IPS-18a (cell line): ENCODE measurements at regions not wholly inside any gene's neighbourhood (a gene's known extent, or its start where the extent isn't known, plus 50 kb on each side); places are given as distances from the start of the nearest gene placed in this dataset.
"Not testable (repeated sequence)": the region's sequence is repeated elsewhere in the genome, so short reads cannot be mapped to it uniquely, and the experiment has no call there.

Source experiments
- H3K27ac ChIP-seq: one replicate; pipeline ENCODE4 v1.5.1; 2013; ENCODE audit warnings: low read length
- H3K27me3 ChIP-seq: one replicate; pipeline ENCODE4 v1.6.1; 2013; ENCODE audit warnings: mild to moderate bottlenecking, low read length; ENCODE audit not compliant: control insufficient read depth, insufficient read depth
- H3K36me3 ChIP-seq: one replicate; pipeline ENCODE4 v1.6.1; 2013; ENCODE audit warnings: low read depth, low read length; ENCODE audit not compliant: control insufficient read depth
- H3K4me1 ChIP-seq: one replicate; pipeline ENCODE4 v1.6.1; 2013; ENCODE audit warnings: low read depth, low read length; ENCODE audit not compliant: control insufficient read depth
- H3K4me3 ChIP-seq: one replicate; pipeline ENCODE4 v1.5.1; 2013; ENCODE audit warnings: low read length
- H3K9ac ChIP-seq: one replicate; pipeline ENCODE4 v1.6.1; 2013; ENCODE audit warnings: mild to moderate bottlenecking, low read length, moderate library complexity
- H3K9me3 ChIP-seq: one replicate; pipeline ENCODE4 v1.6.1; 2013; ENCODE audit warnings: low read depth, low read length; ENCODE audit not compliant: control insufficient read depth

- H3K27me3 ChIP-seq, H3K4me1 ChIP-seq, H3K9me3 ChIP-seq, H3K4me3 ChIP-seq, H3K36me3 ChIP-seq, H3K27ac ChIP-seq, H3K9ac ChIP-seq: not testable (repeated sequence)
Measured at GRCh38 chr2:186385638-186386201, 100.3 kb upstream of the ZC3H15 start.

- Histone ChIP-seq H3K9ac (no peak overlapping the region), H3K9me3 (no peaks in the 10 kb centered on the region), H3K27ac (no peak overlapping the region), H3K4me3 (no peak overlapping the region), H3K27me3 (no peaks in the 10 kb centered on the region), H3K36me3 (no peaks in the 10 kb centered on the region), H3K4me1 (no peaks in the 10 kb centered on the region)
Measured at GRCh38 chr2:186399082-186399644, 86.9 kb upstream of the ZC3H15 start.

- Histone ChIP-seq H3K9ac (no peak overlapping the region), H3K27me3 (no peaks in the 10 kb centered on the region), H3K27ac (no peak overlapping the region), H3K36me3 (no peaks in the 10 kb centered on the region), H3K4me3 (no peak overlapping the region), H3K4me1 (no peaks in the 10 kb centered on the region), H3K9me3 (no peaks in the 10 kb centered on the region)
Measured at GRCh38 chr2:186405842-186406241, 80.2 kb upstream of the ZC3H15 start.

- no peaks in the 10 kb centered on the region for H3K36me3 ChIP-seq
- H3K4me3 ChIP-seq = no peak overlapping the region
- no peak overlapping the region for H3K9ac ChIP-seq
- H3K9me3 ChIP-seq = no peaks in the 10 kb centered on the region
- H3K4me1 ChIP-seq = no peaks in the 10 kb centered on the region
- no peak overlapping the region for H3K27ac ChIP-seq
- H3K27me3 ChIP-seq = no peaks in the 10 kb centered on the region
Measured at GRCh38 chr2:186407611-186408010, 78.4 kb upstream of the ZC3H15 start.

- H3K4me1 ChIP-seq = no peaks in the 10 kb centered on the region
- no peaks in the 10 kb centered on the region for H3K9me3 ChIP-seq
- H3K27ac ChIP-seq = no peak overlapping the region
- no peak overlapping the region for H3K9ac ChIP-seq
- no peak overlapping the region for H3K4me3 ChIP-seq
- no peaks in the 10 kb centered on the region for H3K36me3 ChIP-seq
- H3K27me3 ChIP-seq = no peaks in the 10 kb centered on the region
Measured at GRCh38 chr2:186410802-186411201, 75.3 kb upstream of the ZC3H15 start.

- H3K27ac ChIP-seq = no peak overlapping the region
- no peaks in the 10 kb centered on the region for H3K36me3 ChIP-seq
- H3K4me1 ChIP-seq = peaks cover 4% of the 10 kb centered on the region
- H3K27me3 ChIP-seq = no peaks in the 10 kb centered on the region
- no peak overlapping the region for H3K4me3 ChIP-seq
- H3K9ac ChIP-seq = no peak overlapping the region
- no peaks in the 10 kb centered on the region for H3K9me3 ChIP-seq
Measured at GRCh38 chr2:186422226-186422625, 63.8 kb upstream of the ZC3H15 start.

- H3K27ac ChIP-seq = no peak overlapping the region
- H3K4me3 ChIP-seq = no peak overlapping the region
- no peaks in the 10 kb centered on the region for H3K27me3 ChIP-seq
- peaks cover 4% of the 10 kb centered on the region for H3K4me1 ChIP-seq
- H3K36me3 ChIP-seq = no peaks in the 10 kb centered on the region
- H3K9ac ChIP-seq = no peak overlapping the region
- H3K9me3 ChIP-seq = no peaks in the 10 kb centered on the region
Measured at GRCh38 chr2:186423481-186423880, 62.6 kb upstream of the ZC3H15 start.

- no peak overlapping the region for H3K27ac ChIP-seq
- H3K36me3 ChIP-seq = no peaks in the 10 kb centered on the region
- H3K27me3 ChIP-seq = no peaks in the 10 kb centered on the region
- H3K4me1 ChIP-seq = peaks cover 4% of the 10 kb centered on the region
- no peak overlapping the region for H3K9ac ChIP-seq
- H3K4me3 ChIP-seq = no peak overlapping the region
- no peaks in the 10 kb centered on the region for H3K9me3 ChIP-seq
Measured at GRCh38 chr2:186424265-186424664, 61.8 kb upstream of the ZC3H15 start.

GRCh38 chr2:186425576-186425975, 60.5 kb upstream of the ZC3H15 start:
- H3K27me3 ChIP-seq = no peaks in the 10 kb centered on the region
- no peak overlapping the region for H3K9ac ChIP-seq

GRCh38 chr2:186426153-186427016, 59.7 kb upstream of the ZC3H15 start:
- Histone ChIP-seq H3K9ac (no peak overlapping the region), H3K27me3 (no peaks in the 10 kb centered on the region), H3K4me3 (no peak overlapping the region), H3K9me3 (no peaks in the 10 kb centered on the region), H3K36me3 (no peaks in the 10 kb centered on the region), H3K27ac (no peak overlapping the region), H3K4me1 (peaks cover 4% of the 10 kb centered on the region)

More at GRCh38 chr2:186425576-186425975, 60.5 kb upstream of the ZC3H15 start:
- no peak overlapping the region for H3K27ac ChIP-seq
- no peak overlapping the region for H3K4me3 ChIP-seq
- H3K4me1 ChIP-seq = peaks cover 4% of the 10 kb centered on the region
- H3K9me3 ChIP-seq = no peaks in the 10 kb centered on the region
- no peaks in the 10 kb centered on the region for H3K36me3 ChIP-seq

GRCh38 chr2:186427017-186427350, 59.1 kb upstream of the ZC3H15 start:
- H3K36me3 ChIP-seq, H3K27me3 ChIP-seq, H3K27ac ChIP-seq, H3K4me3 ChIP-seq, H3K9ac ChIP-seq, H3K9me3 ChIP-seq, H3K4me1 ChIP-seq: not testable (repeated sequence)

GRCh38 chr2:186427970-186428369, 58.1 kb upstream of the ZC3H15 start:
- Histone ChIP-seq H3K9ac (no peak overlapping the region), H3K9me3 (no peaks in the 10 kb centered on the region), H3K4me1 (no peaks in the 10 kb centered on the region), H3K36me3 (no peaks in the 10 kb centered on the region), H3K27ac (no peak overlapping the region), H3K27me3 (no peaks in the 10 kb centered on the region), H3K4me3 (no peak overlapping the region)
